SK-N-MC (cell line): ENCODE measurements at regions not wholly inside any gene's neighbourhood (a gene's known extent, or its start where the extent isn't known, plus 50 kb on each side); places are given as distances from the start of the nearest gene placed in this dataset.

Source experiments
- EZH2 ChIP-seq: fragments of 200-600 bp; sonication (generic); IDR thresholded peaks from one replicate; pipeline ENCODE4 v1.6.1; 2017; ENCODE audit warnings: antibody characterized with exemption
- FOXP2 ChIP-seq: optimal IDR thresholded peaks from 2 replicates; pipeline ENCODE3; 2011; ENCODE audit warnings: mild to moderate bottlenecking, moderate library complexity; ENCODE audit not compliant: insufficient read depth; ENCODE audit errors: extremely low read length, control extremely low read depth
- POLR2AphosphoS5 ChIP-seq: IDR thresholded peaks from 2 replicates; pipeline ENCODE4 v1.6.1; 2012; ENCODE audit warnings: mild to moderate bottlenecking, low read depth, low read length, borderline replicate concordance

GRCh38 chr6:140275725-140276124 lies 901.3 kb upstream of the CITED2 start:
- TF ChIP-seq POLR2AphosphoS5, result no peak
- TF ChIP-seq EZH2, result no peak
- TF ChIP-seq FOXP2, result no peak
